ENCODE measurements at regions not wholly inside any gene's neighbourhood (a gene's known extent, or its start where the extent isn't known, plus 50 kb on each side); places are given as distances from the start of the nearest gene placed in this dataset.

DNA sequence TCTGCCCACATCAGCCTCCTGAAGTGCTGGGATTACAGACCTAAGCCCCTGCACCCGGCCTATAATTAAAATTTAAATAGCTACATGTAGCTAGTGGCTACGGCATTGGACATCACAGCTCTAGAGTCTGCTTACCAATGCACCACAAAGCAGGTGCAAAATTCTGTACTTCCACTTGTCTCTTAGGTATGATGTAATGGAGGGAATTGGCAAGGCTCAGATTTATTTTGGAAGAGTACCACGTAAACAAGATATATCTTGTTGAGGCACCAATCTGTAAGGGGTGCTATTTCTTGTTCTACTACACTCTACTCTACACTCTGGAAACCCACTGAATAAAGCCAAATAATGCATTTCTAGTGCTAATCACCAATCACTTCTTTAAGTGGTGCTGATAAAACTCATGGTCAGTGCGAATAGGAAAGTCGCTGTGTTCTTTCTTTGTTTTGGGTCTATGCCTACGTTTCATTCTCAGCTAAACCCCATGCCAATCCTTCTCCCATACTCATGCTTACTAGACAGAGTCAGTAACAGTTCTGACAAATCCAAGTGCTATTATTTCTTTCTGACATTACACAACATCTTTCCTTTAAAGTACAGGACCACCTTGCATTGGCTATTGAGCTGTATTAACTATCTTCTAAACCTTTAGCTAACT, 92.3 kb downstream of the GC start:
- TF ChIP-seq, protein P1, sequence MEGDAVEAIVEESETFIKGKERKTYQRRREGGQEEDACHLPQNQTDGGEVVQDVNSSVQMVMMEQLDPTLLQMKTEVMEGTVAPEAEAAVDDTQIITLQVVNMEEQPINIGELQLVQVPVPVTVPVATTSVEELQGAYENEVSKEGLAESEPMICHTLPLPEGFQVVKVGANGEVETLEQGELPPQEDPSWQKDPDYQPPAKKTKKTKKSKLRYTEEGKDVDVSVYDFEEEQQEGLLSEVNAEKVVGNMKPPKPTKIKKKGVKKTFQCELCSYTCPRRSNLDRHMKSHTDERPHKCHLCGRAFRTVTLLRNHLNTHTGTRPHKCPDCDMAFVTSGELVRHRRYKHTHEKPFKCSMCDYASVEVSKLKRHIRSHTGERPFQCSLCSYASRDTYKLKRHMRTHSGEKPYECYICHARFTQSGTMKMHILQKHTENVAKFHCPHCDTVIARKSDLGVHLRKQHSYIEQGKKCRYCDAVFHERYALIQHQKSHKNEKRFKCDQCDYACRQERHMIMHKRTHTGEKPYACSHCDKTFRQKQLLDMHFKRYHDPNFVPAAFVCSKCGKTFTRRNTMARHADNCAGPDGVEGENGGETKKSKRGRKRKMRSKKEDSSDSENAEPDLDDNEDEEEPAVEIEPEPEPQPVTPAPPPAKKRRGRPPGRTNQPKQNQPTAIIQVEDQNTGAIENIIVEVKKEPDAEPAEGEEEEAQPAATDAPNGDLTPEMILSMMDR (conservative IDR thresholded peaks at IDR 0.05; ENCODE audit: low read length): no peak
- H3K4me3 ChIP-seq (ENCODE audit: low read length): no peak overlapping the region
- no peak for DNase-seq (ENCODE audit: low read depth)

DNA sequence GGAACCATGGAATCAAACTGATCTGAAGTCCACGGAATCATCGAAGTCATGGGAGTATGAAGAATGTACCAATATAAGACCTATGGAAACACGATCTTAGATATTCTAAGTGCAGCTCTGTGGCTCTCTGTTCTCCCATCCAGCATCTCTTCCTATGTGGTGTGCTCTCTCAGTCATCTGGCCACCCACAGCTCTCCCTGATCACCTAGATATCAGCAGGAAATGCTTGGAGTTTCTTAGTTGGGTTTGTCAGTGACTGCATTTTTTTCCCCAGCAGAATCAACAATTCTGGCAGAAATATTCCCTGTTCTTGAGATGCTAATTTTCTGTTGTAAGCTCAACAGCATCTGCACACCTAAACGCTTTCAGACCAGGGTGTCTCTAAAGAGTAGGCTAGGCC, 94.1 kb downstream of the GC start:
- peak; percentile 2 for DNase-seq (ENCODE audit: low read depth)
- TF ChIP-seq, protein P1 (conservative IDR thresholded peaks at IDR 0.05; ENCODE audit: low read length): no peak
- H3K4me3 ChIP-seq (ENCODE audit: low read length): no peak overlapping the region

DNA sequence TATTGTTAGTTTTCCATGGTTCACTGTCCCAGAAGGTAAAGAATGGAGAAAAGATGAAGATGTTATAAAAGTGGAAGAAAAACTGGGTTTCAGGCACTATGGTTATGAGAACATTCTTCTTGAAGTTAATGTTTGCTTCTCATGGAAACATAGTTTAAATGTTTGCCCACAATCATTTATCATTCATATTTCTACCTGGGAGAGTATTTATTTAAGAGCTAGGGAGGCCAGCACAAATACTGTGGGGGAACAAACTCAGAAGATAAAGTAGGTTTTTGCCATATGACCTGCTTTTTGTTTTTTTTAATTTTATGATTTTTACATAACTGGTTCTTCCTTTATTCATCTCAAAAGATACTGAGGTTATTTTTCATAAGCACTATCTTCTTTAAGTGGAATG, 96.8 kb downstream of the GC start:
- no peak overlapping the region for H3K4me3 ChIP-seq (ENCODE audit: low read length)
- TF ChIP-seq, protein P1 (conservative IDR thresholded peaks at IDR 0.05; ENCODE audit: low read length): no peak
- no peak for DNase-seq (ENCODE audit: low read depth)

DNA sequence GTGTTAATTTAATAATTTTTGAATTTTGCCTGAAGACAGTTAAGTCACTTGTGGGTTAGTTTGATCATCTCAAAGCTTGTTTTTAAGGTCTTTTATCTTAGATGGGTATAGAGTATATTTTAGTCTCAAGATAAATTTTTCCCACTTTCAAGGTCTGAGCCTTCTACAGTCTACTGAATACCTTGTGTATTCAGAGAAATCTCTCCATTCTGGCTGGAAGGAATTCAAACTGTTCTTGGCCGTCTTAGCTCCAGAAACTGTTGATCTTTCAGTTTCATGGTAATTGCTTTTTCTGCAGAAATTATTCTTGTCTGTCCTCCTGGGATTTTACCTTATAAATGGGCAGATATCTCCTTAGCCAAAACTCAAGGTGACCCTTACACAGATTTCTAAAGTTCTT, 97.9 kb downstream of the GC start:
- no peak for DNase-seq (ENCODE audit: low read depth)
- H3K4me3 ChIP-seq (ENCODE audit: low read length): no peak overlapping the region
- TF ChIP-seq, protein P1 (conservative IDR thresholded peaks at IDR 0.05; ENCODE audit: low read length): no peak

DNA sequence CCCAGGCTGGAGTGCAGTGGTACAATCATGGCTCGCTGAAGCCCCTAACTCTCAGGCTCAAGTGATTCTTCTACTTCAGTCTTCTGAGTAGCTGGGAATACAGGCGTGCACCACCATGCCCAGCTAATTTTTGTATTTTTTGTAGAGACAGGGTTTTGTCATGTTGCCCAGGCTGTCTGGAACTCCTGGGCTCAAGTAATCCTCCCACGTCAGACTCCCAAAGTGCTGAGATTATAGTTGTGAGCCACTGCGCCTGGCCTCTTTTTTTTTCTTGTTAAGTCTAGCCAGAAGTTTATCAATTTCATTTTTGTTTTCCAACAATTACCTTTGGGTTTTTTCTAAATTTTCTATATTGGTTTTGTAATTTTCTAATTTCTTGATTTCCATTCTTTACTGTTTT, 100.6 kb downstream of the GC start:
- DNase-seq (ENCODE audit: low read depth): no peak
- TF ChIP-seq, protein P1 (conservative IDR thresholded peaks at IDR 0.05; ENCODE audit: low read length): no peak
- no peak overlapping the region for H3K4me3 ChIP-seq (ENCODE audit: low read length)

DNA sequence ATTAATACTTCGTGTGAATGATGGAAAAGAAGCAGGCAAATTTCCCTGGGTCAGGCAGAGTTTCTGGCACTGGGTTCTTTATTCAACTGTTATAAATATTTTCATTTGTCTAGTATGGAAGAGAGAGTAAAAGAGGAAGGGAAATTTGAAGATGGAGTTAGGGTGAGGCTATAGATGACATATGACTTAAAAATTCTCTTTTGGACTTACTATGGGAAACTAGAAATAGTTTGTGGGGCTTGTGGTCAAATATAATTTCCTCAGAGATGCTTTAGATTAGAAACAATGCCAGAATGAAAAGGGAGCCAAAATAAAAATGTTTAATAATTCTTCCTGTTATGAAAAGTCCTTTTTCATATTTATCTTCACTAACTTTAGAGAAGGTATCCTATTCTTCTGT, 103.2 kb downstream of the GC start:
- peak; percentile 23 for DNase-seq (ENCODE audit: low read depth)
- TF ChIP-seq, protein P1 (conservative IDR thresholded peaks at IDR 0.05; ENCODE audit: low read length): no peak
- no peak overlapping the region for H3K4me3 ChIP-seq (ENCODE audit: low read length)

DNA sequence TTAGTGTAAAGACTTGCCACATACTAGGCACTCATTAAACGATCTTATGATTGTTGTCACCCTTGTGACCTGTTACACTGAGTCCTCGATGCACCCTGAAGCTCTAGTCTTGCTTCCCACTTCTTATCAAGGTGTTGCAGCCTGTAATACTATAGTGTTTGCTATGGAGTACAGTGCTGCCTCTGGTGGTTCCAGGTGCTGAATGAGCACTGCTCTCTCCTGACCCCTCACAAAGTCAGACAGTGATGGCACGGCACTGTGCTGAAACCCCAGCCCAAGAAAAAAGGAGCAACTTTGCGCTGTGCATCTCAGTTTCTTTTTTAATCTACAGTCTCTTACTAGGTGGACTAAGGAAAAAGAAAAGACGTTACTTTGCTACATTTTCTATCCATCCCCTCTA, 106.3 kb downstream of the GC start:
- TF ChIP-seq, protein P1 (conservative IDR thresholded peaks at IDR 0.05; ENCODE audit: low read length): no peak
- H3K4me3 ChIP-seq (ENCODE audit: low read length): no peak overlapping the region
- DNase-seq (ENCODE audit: low read depth): no peak

Measured in AG10803 (cell line).